Stomach (tissue), 4 donors: ENCODE measurements at regions not wholly inside any gene's neighbourhood (a gene's known extent, or its start where the extent isn't known, plus 50 kb on each side); places are given as distances from the start of the nearest gene placed in this dataset.

Experiments used
- CTCF ChIP-seq, 7 experiments: fragments of 450-650 bp in 4 of 7; fragments of 200-600 bp in 3 of 7; sonication (generic) in 3 of 7; IDR thresholded peaks; one replicate each; pipeline ENCODE4 v1.5.1; 2016 to 2019; ENCODE audit warnings: antibody characterized with exemption in 7 of 7, control low read depth in 2 of 7, mild to moderate bottlenecking in 1 of 7
- EP300 ChIP-seq: sonication (generic); formaldehyde crosslinking; IDR thresholded peaks from one replicate; pipeline ENCODE4 v1.6.1; 2017; ENCODE audit warnings: antibody characterized with exemption
- POLR2A ChIP-seq, 4 donors: fragments of 450-650 bp; IDR thresholded peaks; one replicate each; pipeline ENCODE4 v1.6.1; 2016; ENCODE audit warnings: antibody characterized with exemption in 4 of 4, control low read depth in 2 of 4, mild to moderate bottlenecking in 1 of 4, moderate library complexity in 1 of 4
- POLR2AphosphoS5 ChIP-seq, 3 donors: sonication (generic); formaldehyde crosslinking; IDR thresholded peaks; one replicate each; pipeline ENCODE4 v1.6.1; 2016; ENCODE audit warnings: antibody characterized with exemption in 3 of 3

- no peak for TF ChIP-seq CTCF (IDR thresholded peaks at IDR 0.05)
- no peak for TF ChIP-seq POLR2AphosphoS5 (IDR thresholded peaks at IDR 0.05)
- TF ChIP-seq POLR2A (IDR thresholded peaks at IDR 0.05) = no peak
- TF ChIP-seq EP300 = no peak
Observed at GRCh38 chr3:29227307-29227706, 53.6 kb upstream of the RBMS3 start.
